ENCODE measurements at regions not wholly inside any gene's neighbourhood (a gene's known extent, or its start where the extent isn't known, plus 50 kb on each side); places are given as distances from the start of the nearest gene placed in this dataset.

GRCh38 chr13:86788616-86789015, 882.6 kb upstream of the SLITRK5 start:
- intact Hi-C loops (cut with micrococcal nuclease; ENCODE audit: unreplicated experiment) (no loop called here), in situ Hi-C loops (cut with HindIII; ENCODE audit: low pct_unique_long_range_greater_than_20kb, low sequenced_read_pairs) (no loop called here)
- no peak for DNase-seq (ENCODE audit: low read depth, low spot score)
- Histone ChIP-seq H3K4me3 (ENCODE audit: low read depth in 2 of 2, low read length in 2 of 2) (no peak overlapping the region), H3K36me3 (ENCODE audit: control insufficient read depth, insufficient read depth, low read length) (no peaks in the 10 kb centered on the region), H3K27me3 (ENCODE audit: control insufficient read depth, insufficient read depth, low read length) (no peaks in the 10 kb centered on the region), H3K9me3 (ENCODE audit: control insufficient read depth, insufficient read depth, low read depth, low read length) (no peaks in the 10 kb centered on the region), H3K27ac (ENCODE audit: low read length) (no peak overlapping the region), H3K4me1 (ENCODE audit: control insufficient read depth, insufficient read depth, low read length) (no peaks in the 10 kb centered on the region)
- CTCF ChIA-PET = no interaction called here
- no TSS peak for BruUV-seq (replicated peaks)
- no peak for TF ChIP-seq POLR2AphosphoS5 (IDR thresholded peaks at IDR 0.05; ENCODE audit: low read depth, low read length)
- no peak for ATAC-seq
- POLR2A ChIA-PET = no interaction called here

DNA sequence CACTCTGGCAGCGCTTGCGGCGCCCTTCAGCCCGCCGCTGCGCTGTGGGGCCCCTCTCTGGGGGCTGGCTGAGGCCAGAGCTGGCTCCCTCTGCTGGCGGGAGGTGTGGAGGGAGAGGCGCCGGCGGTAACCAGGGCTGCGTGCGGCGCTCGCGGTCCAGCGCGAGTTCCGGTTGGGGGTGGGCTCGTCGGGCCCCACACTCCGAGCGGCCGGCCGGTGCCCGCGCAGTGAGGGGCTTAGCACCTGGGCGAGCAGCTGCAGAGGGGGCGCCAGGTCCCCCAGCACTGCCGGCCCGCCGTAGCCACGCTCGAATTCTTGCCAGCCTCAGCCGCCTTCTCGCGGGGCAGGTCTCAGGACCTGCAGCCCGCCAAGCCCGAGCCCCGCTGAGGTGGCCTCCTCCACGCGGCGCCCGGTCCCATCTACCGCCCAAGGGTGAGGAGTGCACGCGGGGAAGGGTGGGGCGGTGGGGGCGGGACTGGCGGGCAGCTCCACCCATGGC, 879.0 kb upstream of the SLITRK5 start:
- Histone ChIP-seq H3K36me3 (ENCODE audit: control insufficient read depth, insufficient read depth, low read length) (no peaks in the 10 kb centered on the region), H3K27me3 (ENCODE audit: control insufficient read depth, insufficient read depth, low read length) (no peaks in the 10 kb centered on the region), H3K4me3 (ENCODE audit: low read depth in 2 of 2, low read length in 2 of 2) (no peak overlapping the region), H3K4me1 (ENCODE audit: control insufficient read depth, insufficient read depth, low read length) (no peaks in the 10 kb centered on the region), H3K9me3 (ENCODE audit: control insufficient read depth, insufficient read depth, low read depth, low read length) (no peaks in the 10 kb centered on the region), H3K27ac (ENCODE audit: low read length) (no peak overlapping the region)
- no peak for DNase-seq (ENCODE audit: low read depth, low spot score)
- no peak for ATAC-seq
- intact Hi-C loops (cut with micrococcal nuclease; ENCODE audit: unreplicated experiment) = no loop called here
- ChIA-PET POLR2A (no interaction called here), CTCF (no interaction called here)
- TF ChIP-seq, protein P1, sequence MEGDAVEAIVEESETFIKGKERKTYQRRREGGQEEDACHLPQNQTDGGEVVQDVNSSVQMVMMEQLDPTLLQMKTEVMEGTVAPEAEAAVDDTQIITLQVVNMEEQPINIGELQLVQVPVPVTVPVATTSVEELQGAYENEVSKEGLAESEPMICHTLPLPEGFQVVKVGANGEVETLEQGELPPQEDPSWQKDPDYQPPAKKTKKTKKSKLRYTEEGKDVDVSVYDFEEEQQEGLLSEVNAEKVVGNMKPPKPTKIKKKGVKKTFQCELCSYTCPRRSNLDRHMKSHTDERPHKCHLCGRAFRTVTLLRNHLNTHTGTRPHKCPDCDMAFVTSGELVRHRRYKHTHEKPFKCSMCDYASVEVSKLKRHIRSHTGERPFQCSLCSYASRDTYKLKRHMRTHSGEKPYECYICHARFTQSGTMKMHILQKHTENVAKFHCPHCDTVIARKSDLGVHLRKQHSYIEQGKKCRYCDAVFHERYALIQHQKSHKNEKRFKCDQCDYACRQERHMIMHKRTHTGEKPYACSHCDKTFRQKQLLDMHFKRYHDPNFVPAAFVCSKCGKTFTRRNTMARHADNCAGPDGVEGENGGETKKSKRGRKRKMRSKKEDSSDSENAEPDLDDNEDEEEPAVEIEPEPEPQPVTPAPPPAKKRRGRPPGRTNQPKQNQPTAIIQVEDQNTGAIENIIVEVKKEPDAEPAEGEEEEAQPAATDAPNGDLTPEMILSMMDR (IDR thresholded peaks at IDR 0.05) = no peak
- TF ChIP-seq, protein P2, sequence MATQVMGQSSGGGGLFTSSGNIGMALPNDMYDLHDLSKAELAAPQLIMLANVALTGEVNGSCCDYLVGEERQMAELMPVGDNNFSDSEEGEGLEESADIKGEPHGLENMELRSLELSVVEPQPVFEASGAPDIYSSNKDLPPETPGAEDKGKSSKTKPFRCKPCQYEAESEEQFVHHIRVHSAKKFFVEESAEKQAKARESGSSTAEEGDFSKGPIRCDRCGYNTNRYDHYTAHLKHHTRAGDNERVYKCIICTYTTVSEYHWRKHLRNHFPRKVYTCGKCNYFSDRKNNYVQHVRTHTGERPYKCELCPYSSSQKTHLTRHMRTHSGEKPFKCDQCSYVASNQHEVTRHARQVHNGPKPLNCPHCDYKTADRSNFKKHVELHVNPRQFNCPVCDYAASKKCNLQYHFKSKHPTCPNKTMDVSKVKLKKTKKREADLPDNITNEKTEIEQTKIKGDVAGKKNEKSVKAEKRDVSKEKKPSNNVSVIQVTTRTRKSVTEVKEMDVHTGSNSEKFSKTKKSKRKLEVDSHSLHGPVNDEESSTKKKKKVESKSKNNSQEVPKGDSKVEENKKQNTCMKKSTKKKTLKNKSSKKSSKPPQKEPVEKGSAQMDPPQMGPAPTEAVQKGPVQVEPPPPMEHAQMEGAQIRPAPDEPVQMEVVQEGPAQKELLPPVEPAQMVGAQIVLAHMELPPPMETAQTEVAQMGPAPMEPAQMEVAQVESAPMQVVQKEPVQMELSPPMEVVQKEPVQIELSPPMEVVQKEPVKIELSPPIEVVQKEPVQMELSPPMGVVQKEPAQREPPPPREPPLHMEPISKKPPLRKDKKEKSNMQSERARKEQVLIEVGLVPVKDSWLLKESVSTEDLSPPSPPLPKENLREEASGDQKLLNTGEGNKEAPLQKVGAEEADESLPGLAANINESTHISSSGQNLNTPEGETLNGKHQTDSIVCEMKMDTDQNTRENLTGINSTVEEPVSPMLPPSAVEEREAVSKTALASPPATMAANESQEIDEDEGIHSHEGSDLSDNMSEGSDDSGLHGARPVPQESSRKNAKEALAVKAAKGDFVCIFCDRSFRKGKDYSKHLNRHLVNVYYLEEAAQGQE (IDR thresholded peaks at IDR 0.05; ENCODE audit: insufficient read depth in 1 of 2, low read depth in 2 of 2, low read length in 1 of 2) = no peak
- TF ChIP-seq TCF7L2 (IDR thresholded peaks at IDR 0.05; ENCODE audit: low read depth, low read length) = no peak
- TF ChIP-seq POLR2AphosphoS5 (IDR thresholded peaks at IDR 0.05; ENCODE audit: low read depth, low read length) = no peak
- no peak for TF ChIP-seq SIN3A (IDR thresholded peaks at IDR 0.05; ENCODE audit: borderline replicate concordance, insufficient read depth, low read depth, low read length)
- in situ Hi-C loops (cut with HindIII; ENCODE audit: low pct_unique_long_range_greater_than_20kb, low sequenced_read_pairs) = no loop called here
- BruUV-seq (replicated peaks) = no TSS peak

DNA sequence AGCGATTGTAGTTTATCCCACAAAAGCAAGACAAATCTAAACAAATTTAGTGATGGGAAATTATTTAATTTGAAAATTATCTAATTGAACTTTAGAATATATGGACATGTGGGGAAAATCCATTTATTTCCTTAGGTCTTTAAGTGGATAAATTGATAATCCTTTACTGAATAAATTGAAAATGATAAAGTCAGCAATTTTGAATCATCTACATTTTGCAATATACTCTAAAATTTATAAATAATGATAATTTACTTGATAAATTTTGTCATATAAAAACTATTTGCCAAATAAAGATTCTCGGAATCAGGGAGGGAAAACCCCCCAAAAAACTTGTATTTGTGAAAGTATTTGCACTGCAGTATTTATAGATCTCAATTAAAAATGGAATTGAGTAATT, 875.3 kb upstream of the SLITRK5 start:
- ChIA-PET POLR2A (no interaction called here), CTCF (no interaction called here)
- ATAC-seq (no peak), DNase-seq (ENCODE audit: low read depth, low spot score) (no peak)
- BruUV-seq (replicated peaks) = no TSS peak
- Histone ChIP-seq H3K4me1 (ENCODE audit: control insufficient read depth, insufficient read depth, low read length) (no peaks in the 10 kb centered on the region), H3K36me3 (ENCODE audit: control insufficient read depth, insufficient read depth, low read length) (no peaks in the 10 kb centered on the region), H3K27me3 (ENCODE audit: control insufficient read depth, insufficient read depth, low read length) (no peaks in the 10 kb centered on the region), H3K4me3 (ENCODE audit: low read depth in 2 of 2, low read length in 2 of 2) (no peak overlapping the region), H3K9me3 (ENCODE audit: control insufficient read depth, insufficient read depth, low read depth, low read length) (no peaks in the 10 kb centered on the region), H3K27ac (ENCODE audit: low read length) (no peak overlapping the region)
- in situ Hi-C loops (cut with HindIII; ENCODE audit: low pct_unique_long_range_greater_than_20kb, low sequenced_read_pairs) (no loop called here), intact Hi-C loops (cut with micrococcal nuclease; ENCODE audit: unreplicated experiment) (no loop called here)
- TF ChIP-seq POLR2AphosphoS5 (IDR thresholded peaks at IDR 0.05; ENCODE audit: low read depth, low read length) = no peak
- TF ChIP-seq, protein P1 (IDR thresholded peaks at IDR 0.05) = no peak
- TF ChIP-seq, protein P2 (IDR thresholded peaks at IDR 0.05; ENCODE audit: insufficient read depth in 1 of 2, low read depth in 2 of 2, low read length in 1 of 2) = no peak
- no peak for TF ChIP-seq TCF7L2 (IDR thresholded peaks at IDR 0.05; ENCODE audit: low read depth, low read length)
- TF ChIP-seq SIN3A (IDR thresholded peaks at IDR 0.05; ENCODE audit: borderline replicate concordance, insufficient read depth, low read depth, low read length) = no peak
